ENCODE measurements at regions not wholly inside any gene's neighbourhood (a gene's known extent, or its start where the extent isn't known, plus 50 kb on each side); places are given as distances from the start of the nearest gene placed in this dataset.
"Not testable (repeated sequence)": the region's sequence is repeated elsewhere in the genome, so short reads cannot be mapped to it uniquely, and the experiment has no call there.

- peak; percentile 47 for DNase-seq
Measured at GRCh38 chr6:151154418-151154817, 85.3 kb upstream of the AKAP12 start.

- no peak for DNase-seq
Measured at GRCh38 chr6:151155095-151155494, 84.7 kb upstream of the AKAP12 start.

- DNase-seq, result peak; percentile 72
Measured at GRCh38 chr6:151160929-151161757, 78.6 kb upstream of the AKAP12 start.

GRCh38 chr6:151164383-151164782, 75.4 kb upstream of the AKAP12 start:
- DNase-seq, result no peak

- no peak for DNase-seq
Measured at GRCh38 chr6:151166180-151166579, 73.6 kb upstream of the AKAP12 start.

- no peak for DNase-seq
Measured at GRCh38 chr6:151167034-151167433, 72.7 kb upstream of the AKAP12 start.

- no peak for DNase-seq
Measured at GRCh38 chr6:151170622-151171246, 69.0 kb upstream of the AKAP12 start.

- DNase-seq, result no peak
Measured at GRCh38 chr6:151172751-151173150, 67.0 kb upstream of the AKAP12 start.

- no peak for DNase-seq
Measured at GRCh38 chr6:151175662-151176445, 63.9 kb upstream of the AKAP12 start.

- DNase-seq, result no peak
Measured at GRCh38 chr6:151176911-151177770, 62.6 kb upstream of the AKAP12 start.

- DNase-seq, result no peak
Measured at GRCh38 chr6:151178373-151178772, 61.4 kb upstream of the AKAP12 start.

GRCh38 chr6:151179321-151179720, 60.4 kb upstream of the AKAP12 start:
- DNase-seq, result no peak

- DNase-seq, result no peak
Measured at GRCh38 chr6:151180330-151181048, 59.3 kb upstream of the AKAP12 start.

GRCh38 chr6:151181706-151182363, 57.9 kb upstream of the AKAP12 start:
- DNase-seq, result no peak

GRCh38 chr6:151182958-151183357, 56.8 kb upstream of the AKAP12 start:
- not testable (repeated sequence) for DNase-seq

GRCh38 chr6:151185148-151185547, 54.6 kb upstream of the AKAP12 start:
- no peak for DNase-seq

- DNase-seq, result peak; percentile 40
Measured at GRCh38 chr6:151186306-151186705, 53.5 kb upstream of the AKAP12 start.

GRCh38 chr6:151186804-151187330, 52.9 kb upstream of the AKAP12 start:
- no peak for DNase-seq

Data from eye (tissue), 1 donor.